Tongue (tissue), 1 donor: ENCODE measurements at regions not wholly inside any gene's neighbourhood (a gene's known extent, or its start where the extent isn't known, plus 50 kb on each side); places are given as distances from the start of the nearest gene placed in this dataset. TPM values are rescaled to one million over a fixed set of nuclear protein-coding genes. Genes with fewer than 3 reads are reported as not detected.

ENCODE experiments used
- small RNA-seq: library from RNA; depleted of rRNA; stranded (forward); fragments of <200 nt; gene quantifications from one replicate; pipeline ENCODE3, GENCODE V24; 2014; ENCODE audit warnings: low replicate concordance

Small RNAs in the stretch of these regions (small RNA-seq; reads per million reads assigned to genes)
- gene AC105424.1 (not detected), gene RF00156 (not detected), gene RN7SL205P (not detected), gene RNU6-224P (not detected)
